ENCODE measurements at regions not wholly inside any gene's neighbourhood (a gene's known extent, or its start where the extent isn't known, plus 50 kb on each side); places are given as distances from the start of the nearest gene placed in this dataset.

- no peak for TF ChIP-seq GATA2 (IDR thresholded peaks at IDR 0.05; ENCODE audit: low read depth, low read length)
- TF ChIP-seq GATA3 (IDR thresholded peaks at IDR 0.05; ENCODE audit: low read depth, low read length): no peak
Measured at GRCh38 chr16:51713502-51713901, 562.4 kb upstream of the SALL1 start.

All from SH-SY5Y (cell line).